HEK293 (cell line): ENCODE measurements at regions not wholly inside any gene's neighbourhood (a gene's known extent, or its start where the extent isn't known, plus 50 kb on each side); places are given as distances from the start of the nearest gene placed in this dataset.

Experiments used
- CTCF ChIP-seq: fragments of 450-650 bp; formaldehyde crosslinking; IDR thresholded peaks from 2 replicates; pipeline ENCODE4 v1.5.1; 2016; ENCODE audit warnings: missing biosample characterization, missing genetic modification characterization
- MEIS1 ChIP-seq: sonication (generic); formaldehyde crosslinking; IDR thresholded peaks from 2 replicates; pipeline ENCODE4 v1.8.1; 2022; ENCODE audit warnings: missing genetic modification reagents, mild to moderate bottlenecking, borderline replicate concordance
- REST ChIP-seq: fragments of 450-650 bp; formaldehyde crosslinking; IDR thresholded peaks from 2 replicates; pipeline ENCODE4 v1.5.1; 2016; ENCODE audit warnings: missing biosample characterization, missing genetic modification characterization
- WT1 ChIP-seq: fragments of 450-650 bp; formaldehyde crosslinking; IDR thresholded peaks from 2 replicates; pipeline ENCODE4 v1.5.1; 2016; ENCODE audit warnings: missing biosample characterization, missing genetic modification characterization
- ZNF121 ChIP-seq: fragments of 450-650 bp; formaldehyde crosslinking; IDR thresholded peaks from 2 replicates; pipeline ENCODE4 v1.5.1; 2016; ENCODE audit warnings: missing biosample characterization, missing genetic modification characterization
- ZNF155 ChIP-seq: fragments of 450-650 bp; formaldehyde crosslinking; IDR thresholded peaks from 2 replicates; pipeline ENCODE4 v1.5.1; 2016; ENCODE audit warnings: missing biosample characterization, missing genetic modification characterization
- ZNF184 ChIP-seq: fragments of 450-650 bp; IDR thresholded peaks from 2 replicates; pipeline ENCODE4 v1.5.1; 2018; ENCODE audit warnings: missing biosample characterization, mild to moderate bottlenecking, missing genetic modification characterization
- ZNF274 ChIP-seq, 2 experiments: fragments of 200-500 bp in 1 of 2; fragments of 450-650 bp in 1 of 2; sonication (Bioruptor generic) in 1 of 2; formaldehyde crosslinking in 1 of 2; IDR thresholded peaks; 2 replicates each; pipeline versions ENCODE4 v1.5.1 to v1.6.1; 2014 to 2016; ENCODE audit warnings: borderline replicate concordance in 1 of 2, inconsistent platforms in 1 of 2, low read length in 1 of 2, missing biosample characterization in 1 of 2, missing genetic modification characterization in 1 of 2
- ZNF549 ChIP-seq: fragments of 450-650 bp; IDR thresholded peaks from 2 replicates; pipeline ENCODE4 v1.5.1; 2018; ENCODE audit warnings: missing biosample characterization, missing genetic modification characterization, mild to moderate bottlenecking, inconsistent platforms, moderate library complexity
- ZNF747 ChIP-seq: fragments of 450-650 bp; formaldehyde crosslinking; IDR thresholded peaks from 2 replicates; pipeline ENCODE4 v1.5.1; 2016; ENCODE audit warnings: missing biosample characterization, missing genetic modification characterization
- ZSCAN16 ChIP-seq: fragments of 450-650 bp; formaldehyde crosslinking; IDR thresholded peaks from 2 replicates; pipeline ENCODE4 v1.5.1; 2016; ENCODE audit warnings: missing biosample characterization, missing genetic modification characterization
- ZSCAN4 ChIP-seq: fragments of 450-650 bp; formaldehyde crosslinking; IDR thresholded peaks from 2 replicates; pipeline ENCODE4 v1.5.1; 2017; ENCODE audit warnings: missing biosample characterization, missing genetic modification characterization

GRCh38 chrX:137418086-137418485 is 147.8 kb upstream of the ZIC3 start:
- TF ChIP-seq CTCF (tag by site-specific recombination) (no peak), ZNF184 (no peak), ZNF121 (no peak), ZSCAN16 (tag by site-specific recombination) (no peak), REST (tag by site-specific recombination) (no peak), ZNF274 (IDR thresholded peaks at IDR 0.05; ENCODE audit: low read length) (no peak), ZNF274 (tag by site-specific recombination; IDR thresholded peaks at IDR 0.05; ENCODE audit: borderline replicate concordance) (no peak), WT1 (tag by site-specific recombination) (no peak), MEIS1 (CRISPR knock-in tag) (no peak), ZNF549 (tag by site-specific recombination) (no peak), ZNF155 (tag by site-specific recombination) (no peak), ZSCAN4 (no peak), ZNF747 (tag by site-specific recombination) (no peak)
